CD4-positive, alpha-beta T cell (primary cell): ENCODE measurements at regions not wholly inside any gene's neighbourhood (a gene's known extent, or its start where the extent isn't known, plus 50 kb on each side); places are given as distances from the start of the nearest gene placed in this dataset.

Experiments used
- ATAC-seq: fragments of 200-7000 bp; cut with Tn5 transposase; one replicate; pipeline ENCODE4 v1.10.0; 2022; ENCODE audit warnings: mild to moderate bottlenecking; ENCODE audit not compliant: poor library complexity
- CTCF ChIA-PET: fragments of 350-600 bp; sonication (Branson Sonifier 250); formaldehyde crosslinking; loops from one replicate; lab custom pipeline; 2021; ENCODE audit warnings: antibody characterized with exemption, inconsistent platforms; lab: Charles Lee
- POLR2A ChIA-PET: fragments of 350-600 bp; sonication (Branson Sonifier 250); formaldehyde crosslinking; loops from one replicate; lab custom pipeline; 2021; ENCODE audit warnings: antibody characterized with exemption, inconsistent platforms; lab: Charles Lee
- DNase-seq, 14 experiments: peaks; one replicate each; pipeline ENCODE4 v3.0.0-alpha.2; 2013 to 2020; ENCODE audit warnings: mixed read lengths in 2 of 14
- H3K27ac ChIP-seq, 2 donors: one replicate each; pipeline versions ENCODE4 v1.5.1 to v1.7.0; 2013; ENCODE audit warnings: low read length in 2 of 2, low read depth in 1 of 2, mild to moderate bottlenecking in 1 of 2
- H3K27me3 ChIP-seq, 2 experiments: 1 replicate in 1 of 2; 2 replicates in 1 of 2; pipeline versions ENCODE4 v1.6.1 to v1.7.0; 2013; ENCODE audit warnings: low read length in 2 of 2, control low read depth in 1 of 2, mild to moderate bottlenecking in 1 of 2, moderate library complexity in 1 of 2; ENCODE audit not compliant: insufficient read depth in 2 of 2, control insufficient read depth in 1 of 2
- H3K36me3 ChIP-seq: one replicate; pipeline ENCODE4 v1.6.1; 2013; ENCODE audit warnings: low read length, control low read depth; ENCODE audit not compliant: insufficient read depth
- H3K4me1 ChIP-seq: one replicate; pipeline ENCODE4 v1.6.1; 2013; ENCODE audit warnings: low read length, control low read depth; ENCODE audit not compliant: insufficient read depth
- H3K4me3 ChIP-seq: one replicate; pipeline ENCODE4 v1.5.1; 2013; ENCODE audit warnings: mild to moderate bottlenecking, low read length, moderate library complexity
- H3K9me3 ChIP-seq, 2 experiments: 1 replicate in 1 of 2; 2 replicates in 1 of 2; pipeline versions ENCODE4 v1.6.1 to v1.7.0; 2013; ENCODE audit warnings: low read length in 2 of 2, mild to moderate bottlenecking in 2 of 2, control low read depth in 1 of 2, moderate library complexity in 1 of 2; ENCODE audit not compliant: control insufficient read depth in 1 of 2, insufficient read depth in 1 of 2
- H3K27ac Mint-ChIP-seq: one replicate; pipeline ENCODE4 v1.8.0; 2020; ENCODE audit warnings: mixed read lengths
- H3K27me3 Mint-ChIP-seq: one replicate; pipeline ENCODE4 v1.8.0; 2021; ENCODE audit warnings: mixed read lengths
- H3K36me3 Mint-ChIP-seq: one replicate; pipeline ENCODE4 v1.8.0; 2021; ENCODE audit warnings: low read depth, mixed read lengths
- H3K4me1 Mint-ChIP-seq: one replicate; pipeline ENCODE4 v1.8.0; 2021; ENCODE audit warnings: low read depth, mixed read lengths
- H3K4me3 Mint-ChIP-seq: one replicate; pipeline ENCODE4 v1.8.0; 2020; ENCODE audit warnings: mild to moderate bottlenecking, mixed read lengths
- H3K9me3 Mint-ChIP-seq: one replicate; pipeline ENCODE4 v1.8.0; 2020; ENCODE audit warnings: mixed read lengths
- CTCF ChIP-seq: fragments of 200-600 bp; IDR thresholded peaks from one replicate; pipeline ENCODE4 v1.8.0; 2022; ENCODE audit warnings: antibody characterized with exemption, mild to moderate bottlenecking
- intact Hi-C, 2 experiments: fragments of 100-400 bp; cut with DNase I in 1 of 2; cut with micrococcal nuclease in 1 of 2; formaldehyde crosslinking; loops; one replicate each; pipeline versions ENCODE4 v1.15.1 to v1.9.0; 2023 to 2025; cut with DNase I, micrococcal nuclease

GRCh38 chr14:28083389-28083788 lies 683.2 kb upstream of the FOXG1 start:
- ChIA-PET CTCF (no interaction called here), POLR2A (no interaction called here)
- H3K27ac Mint-ChIP-seq = no peak overlapping the region
- no peak for DNase-seq
- H3K36me3 Mint-ChIP-seq = no peaks in the 10 kb centered on the region
- no peaks in the 10 kb centered on the region for H3K27me3 Mint-ChIP-seq
- intact Hi-C loops = no loop called here
- TF ChIP-seq CTCF = no peak
- Histone ChIP-seq H3K9me3 (no peaks in the 10 kb centered on the region), H3K4me3 (no peak overlapping the region), H3K27ac (no peak overlapping the region), H3K4me1 (no peaks in the 10 kb centered on the region), H3K36me3 (no peaks in the 10 kb centered on the region), H3K27me3 (no peaks in the 10 kb centered on the region)
- no peak for ATAC-seq
- no peaks in the 10 kb centered on the region for H3K4me1 Mint-ChIP-seq
- peaks cover 6% of the 10 kb centered on the region for H3K9me3 Mint-ChIP-seq
- H3K4me3 Mint-ChIP-seq = no peak overlapping the region

GRCh38 chr14:28088125-28088524 lies 678.5 kb upstream of the FOXG1 start:
- POLR2A ChIA-PET = no interaction called here
- H3K4me1 ChIP-seq = no peaks in the 10 kb centered on the region
- H3K27me3 Mint-ChIP-seq = no peaks in the 10 kb centered on the region
- no peaks in the 10 kb centered on the region for H3K4me1 Mint-ChIP-seq
- intact Hi-C loops = no loop called here
- H3K9me3 ChIP-seq = no peaks in the 10 kb centered on the region
- ATAC-seq (no peak), DNase-seq (no peak)
- no peak for TF ChIP-seq CTCF
- no peak overlapping the region for H3K27ac Mint-ChIP-seq
- H3K36me3 Mint-ChIP-seq = no peaks in the 10 kb centered on the region
- no peaks in the 10 kb centered on the region for H3K27me3 ChIP-seq
- H3K27ac ChIP-seq = no peak overlapping the region
- H3K9me3 Mint-ChIP-seq = peaks cover 6% of the 10 kb centered on the region
- no peaks in the 10 kb centered on the region for H3K36me3 ChIP-seq
- CTCF ChIA-PET = no interaction called here
- no peak overlapping the region for H3K4me3 ChIP-seq
- H3K4me3 Mint-ChIP-seq = no peak overlapping the region

- ATAC-seq (no peak), DNase-seq (no peak)
- Mint-ChIP-seq H3K27me3 (no peaks in the 10 kb centered on the region), H3K9me3 (peaks cover 9% of the 10 kb centered on the region), H3K4me1 (no peaks in the 10 kb centered on the region), H3K4me3 (no peak overlapping the region), H3K27ac (no peak overlapping the region), H3K36me3 (no peaks in the 10 kb centered on the region)
- intact Hi-C loops = no loop called here
- TF ChIP-seq CTCF = no peak
- Histone ChIP-seq H3K4me1 (no peaks in the 10 kb centered on the region), H3K36me3 (no peaks in the 10 kb centered on the region), H3K4me3 (no peak overlapping the region), H3K27ac (no peak overlapping the region), H3K27me3 (no peaks in the 10 kb centered on the region), H3K9me3 (peaks cover 0 to 4% of the 10 kb centered on the region in 2 experiments)
- CTCF ChIA-PET = no interaction called here
- POLR2A ChIA-PET = no interaction called here
Measured at GRCh38 chr14:28097585-28097984, 669.0 kb upstream of the FOXG1 start.
